B cell (primary cell): ENCODE measurements at regions not wholly inside any gene's neighbourhood (a gene's known extent, or its start where the extent isn't known, plus 50 kb on each side); places are given as distances from the start of the nearest gene placed in this dataset.

Experiments used
- ATAC-seq: fragments of 200-7000 bp; cut with Tn5 transposase; one replicate; pipeline ENCODE4 v1.10.0; 2021; ENCODE audit warnings: low read depth, mild to moderate bottlenecking, moderate number of reproducible peaks, moderate library complexity
- CTCF ChIA-PET: fragments of 350-600 bp; sonication (Branson Sonifier 250); formaldehyde crosslinking; loops from one replicate; lab custom pipeline; 2021; ENCODE audit warnings: antibody characterized with exemption, inconsistent platforms; lab: Charles Lee
- POLR2A ChIA-PET: fragments of 350-600 bp; sonication (Branson Sonifier 250); formaldehyde crosslinking; loops from one replicate; lab custom pipeline; 2021; ENCODE audit warnings: antibody characterized with exemption; lab: Charles Lee
- DNase-seq: peaks from one replicate; pipeline ENCODE4 v3.0.0; 2013
- H2AFZ ChIP-seq: 2 replicates; pipeline ENCODE4 v1.6.1; 2012; ENCODE audit warnings: mild to moderate bottlenecking, low read depth, low read length; ENCODE audit not compliant: insufficient read depth, poor library complexity, severe bottlenecking
- H3K27ac ChIP-seq, 2 donors: 1 replicate in 1 of 2; 2 replicates in 1 of 2; pipeline ENCODE4 v1.5.1; 2012 to 2013; ENCODE audit warnings: low read length in 2 of 2, mild to moderate bottlenecking in 2 of 2, moderate library complexity in 1 of 2
- H3K27me3 ChIP-seq, 4 experiments: fragments of 200-600 bp in 1 of 4; sonication (generic) in 1 of 4; replicated peaks in 1 of 4; 1 replicate in 2 of 4; 2 replicates in 2 of 4; pipeline versions ENCODE4 v1.6.1 to v1.7.0; 2013 to 2016; ENCODE audit warnings: low read length in 3 of 4, mild to moderate bottlenecking in 2 of 4, mixed read lengths in 1 of 4, moderate library complexity in 1 of 4; ENCODE audit not compliant: insufficient read depth in 4 of 4, control insufficient read depth in 3 of 4; ENCODE audit errors: control extremely low read depth in 1 of 4
- H3K36me3 ChIP-seq, 2 experiments: replicated peaks in 1 of 2; 1 replicate in 1 of 2; 2 replicates in 1 of 2; pipeline versions ENCODE4 v1.6.1 to v1.7.1; 2013; ENCODE audit warnings: low read length in 1 of 2; ENCODE audit not compliant: insufficient read depth in 2 of 2, control insufficient read depth in 1 of 2; ENCODE audit errors: control extremely low read depth in 1 of 2, extremely low read depth in 1 of 2
- H3K4me1 ChIP-seq, 2 donors: fragments of 200-600 bp in 1 of 2; sonication (generic) in 1 of 2; 1 replicate in 1 of 2; 2 replicates in 1 of 2; pipeline versions ENCODE4 v1.5.1 to v1.6.1; 2013 to 2017; ENCODE audit warnings: low read length in 2 of 2; ENCODE audit not compliant: control insufficient read depth in 2 of 2, insufficient read depth in 2 of 2
- H3K4me2 ChIP-seq: replicated peaks from 2 replicates; pipeline ENCODE3; 2012; ENCODE audit warnings: mild to moderate bottlenecking, low read depth, low read length; ENCODE audit not compliant: poor library complexity, severe bottlenecking
- H3K4me3 ChIP-seq, 5 experiments: fragments of 200-600 bp in 1 of 5; sonication (generic) in 1 of 5; 1 replicate in 3 of 5; 2 replicates in 2 of 5; pipeline versions ENCODE4 v1.5.1 to v1.7.0; 2011 to 2016; ENCODE audit warnings: low read length in 4 of 5, mild to moderate bottlenecking in 4 of 5, low read depth in 2 of 5, control low read depth in 1 of 5, moderate library complexity in 1 of 5; ENCODE audit not compliant: insufficient read depth in 1 of 5; ENCODE audit errors: control extremely low read depth in 1 of 5, extremely low read depth in 1 of 5
- H3K79me2 ChIP-seq: fragments of 200-600 bp; sonication (generic); one replicate; pipeline ENCODE4 v1.6.0; 2016; ENCODE audit warnings: low read length; ENCODE audit not compliant: control insufficient read depth, insufficient read depth
- H3K9ac ChIP-seq: fragments of 200-600 bp; sonication (generic); 2 replicates; pipeline ENCODE4 v1.6.1; 2017; ENCODE audit warnings: mild to moderate bottlenecking, low read length, moderate library complexity
- H3K9me3 ChIP-seq, 3 donors: one replicate each; pipeline versions ENCODE4 v1.6.1 to v1.7.1; 2013; ENCODE audit warnings: low read length in 2 of 3; ENCODE audit not compliant: control insufficient read depth in 2 of 3, insufficient read depth in 1 of 3; ENCODE audit errors: control extremely low read depth in 1 of 3
- H4K20me1 ChIP-seq: 2 replicates; pipeline ENCODE4 v1.6.0; 2012; ENCODE audit warnings: mild to moderate bottlenecking, low read length; ENCODE audit not compliant: insufficient read depth, control insufficient read depth, poor library complexity, severe bottlenecking
- H3K27ac Mint-ChIP-seq: one replicate; pipeline ENCODE4 v1.8.0; 2021; ENCODE audit warnings: mixed read lengths
- H3K27me3 Mint-ChIP-seq: one replicate; pipeline ENCODE4 v1.8.0; 2021; ENCODE audit warnings: mixed read lengths
- H3K4me1 Mint-ChIP-seq: one replicate; pipeline ENCODE4 v1.8.0; 2021; ENCODE audit warnings: mixed read lengths
- H3K4me3 Mint-ChIP-seq: one replicate; pipeline ENCODE4 v1.8.0; 2021; ENCODE audit warnings: mixed read lengths
- H3K9me3 Mint-ChIP-seq: one replicate; pipeline ENCODE4 v1.8.0; 2022; ENCODE audit warnings: mixed read lengths; ENCODE audit not compliant: insufficient read depth
- EZH2 ChIP-seq: IDR thresholded peaks from 2 replicates; pipeline ENCODE4 v1.6.1; 2012; ENCODE audit warnings: borderline replicate concordance, low read depth, mild to moderate bottlenecking, moderate library complexity, low read length; ENCODE audit not compliant: insufficient read depth, poor library complexity, severe bottlenecking
- WGBS: methylation state at CpG from one replicate; pipeline ENCODE4 v1.1.5; 2013; ENCODE audit warnings: missing lambda C conversion rate; ENCODE audit not compliant: insufficient coverage; 5-methylcytosine and 5-hydroxymethylcytosine counted together
- intact Hi-C: fragments of 100-400 bp; cut with micrococcal nuclease; formaldehyde crosslinking; loops from one replicate; pipeline ENCODE4 v1.10.0; 2022
- TF ChIP-seq, protein P1 (sequence below): fragments of 200-600 bp; IDR thresholded peaks from one replicate; pipeline ENCODE4 v1.8.0; 2022; ENCODE audit warnings: antibody characterized with exemption, mild to moderate bottlenecking

DNA sequence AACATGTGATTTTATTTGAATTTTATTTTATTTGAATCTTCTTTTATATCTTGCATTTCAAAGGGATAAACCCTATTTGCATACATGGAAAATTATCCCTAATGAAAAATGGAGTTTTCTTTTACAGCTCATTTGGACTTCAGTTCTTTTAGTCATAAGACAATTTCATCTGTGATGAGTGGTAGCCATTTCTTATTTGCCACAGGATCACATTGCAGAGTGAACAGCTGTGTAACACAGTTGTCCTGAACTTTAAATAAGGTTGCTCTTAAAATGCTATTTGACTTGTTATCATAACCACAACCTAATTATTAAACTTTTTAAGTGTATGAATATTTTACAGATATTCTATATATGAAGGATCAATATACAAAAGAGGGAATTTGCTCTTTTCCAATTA lies 221.7 kb upstream of the ROPN1 start:
- Mint-ChIP-seq H3K4me1 (no peaks in the 10 kb centered on the region), H3K9me3 (peaks cover 2% of the 10 kb centered on the region), H3K4me3 (no peak overlapping the region), H3K27ac (no peak overlapping the region), H3K27me3 (peaks cover 15% of the 10 kb centered on the region)
- CTCF ChIA-PET, result no interaction called here
- Histone ChIP-seq H2AFZ (no peak overlapping the region), H3K4me1 (no peaks in the 10 kb centered on the region), H3K27me3 (peaks cover 0 to 4% (median 0%) of the 10 kb centered on the region in 4 experiments), H3K4me3 (no peak overlapping the region), H3K36me3 (no peaks in the 10 kb centered on the region), H3K9me3 (no peaks in the 10 kb centered on the region), H3K9ac (no peak overlapping the region), H4K20me1 (no peaks in the 10 kb centered on the region), H3K79me2 (no peaks in the 10 kb centered on the region), H3K27ac (no peak overlapping the region), H3K4me2 (no peak overlapping the region)
- ATAC-seq, result no peak
- TF ChIP-seq, protein P1, sequence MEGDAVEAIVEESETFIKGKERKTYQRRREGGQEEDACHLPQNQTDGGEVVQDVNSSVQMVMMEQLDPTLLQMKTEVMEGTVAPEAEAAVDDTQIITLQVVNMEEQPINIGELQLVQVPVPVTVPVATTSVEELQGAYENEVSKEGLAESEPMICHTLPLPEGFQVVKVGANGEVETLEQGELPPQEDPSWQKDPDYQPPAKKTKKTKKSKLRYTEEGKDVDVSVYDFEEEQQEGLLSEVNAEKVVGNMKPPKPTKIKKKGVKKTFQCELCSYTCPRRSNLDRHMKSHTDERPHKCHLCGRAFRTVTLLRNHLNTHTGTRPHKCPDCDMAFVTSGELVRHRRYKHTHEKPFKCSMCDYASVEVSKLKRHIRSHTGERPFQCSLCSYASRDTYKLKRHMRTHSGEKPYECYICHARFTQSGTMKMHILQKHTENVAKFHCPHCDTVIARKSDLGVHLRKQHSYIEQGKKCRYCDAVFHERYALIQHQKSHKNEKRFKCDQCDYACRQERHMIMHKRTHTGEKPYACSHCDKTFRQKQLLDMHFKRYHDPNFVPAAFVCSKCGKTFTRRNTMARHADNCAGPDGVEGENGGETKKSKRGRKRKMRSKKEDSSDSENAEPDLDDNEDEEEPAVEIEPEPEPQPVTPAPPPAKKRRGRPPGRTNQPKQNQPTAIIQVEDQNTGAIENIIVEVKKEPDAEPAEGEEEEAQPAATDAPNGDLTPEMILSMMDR, result no peak
- no peak for TF ChIP-seq EZH2
- POLR2A ChIA-PET, result no interaction called here
- intact Hi-C loops, result no loop called here
- no peak for DNase-seq

DNA sequence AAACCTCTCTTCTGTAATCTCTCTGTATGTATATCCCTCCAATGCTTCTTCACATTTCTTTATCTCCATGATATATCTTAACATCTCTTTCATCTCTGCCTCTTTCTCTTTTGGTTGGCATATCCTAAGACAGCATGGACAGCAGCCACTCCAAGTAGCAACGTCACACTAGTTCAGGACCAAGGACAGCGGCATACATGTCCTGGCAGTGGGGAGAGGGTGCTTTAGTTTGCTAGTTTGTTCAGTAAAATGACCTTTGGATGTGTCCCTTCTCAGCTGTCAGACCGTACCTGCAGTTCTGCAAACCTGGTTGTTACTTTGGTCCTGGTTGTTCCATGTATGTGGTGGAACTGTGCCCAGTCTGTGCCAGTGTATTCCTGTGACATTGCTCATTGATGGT lies 225.6 kb upstream of the ROPN1 start:
- H4K20me1 ChIP-seq, result no peaks in the 10 kb centered on the region
- ChIA-PET POLR2A (no interaction called here), CTCF (no interaction called here)
- Mint-ChIP-seq H3K27ac (no peak overlapping the region), H3K9me3 (peaks cover 2% of the 10 kb centered on the region), H3K27me3 (peaks cover 20% of the 10 kb centered on the region), H3K4me1 (no peaks in the 10 kb centered on the region), H3K4me3 (no peak overlapping the region)
- TF ChIP-seq, protein P1, result no peak
- TF ChIP-seq EZH2, result no peak
- H3K4me2 ChIP-seq, result no peak overlapping the region
- DNase-seq (no peak), ATAC-seq (no peak)
- H3K27ac ChIP-seq, result no peak overlapping the region
- intact Hi-C loops, result no loop called here
- H3K9ac ChIP-seq, result no peak overlapping the region
- no peaks in the 10 kb centered on the region for H3K79me2 ChIP-seq
- no peaks in the 10 kb centered on the region for H3K36me3 ChIP-seq
- no peak overlapping the region for H3K4me3 ChIP-seq
- no peaks in the 10 kb centered on the region for H3K27me3 ChIP-seq
- no peaks in the 10 kb centered on the region for H3K4me1 ChIP-seq
- no peaks in the 10 kb centered on the region for H3K9me3 ChIP-seq
- no peak overlapping the region for H2AFZ ChIP-seq
- 27% methylated on average over 2 of the region's 3 CpGs for WGBS
